Left ventricle myocardium inferior (tissue), 1 donor: ENCODE measurements at regions not wholly inside any gene's neighbourhood (a gene's known extent, or its start where the extent isn't known, plus 50 kb on each side); places are given as distances from the start of the nearest gene placed in this dataset.
A peak's percentile ranks its signal among the peaks of the same experiment; 100 is the strongest.
"Not testable (repeated sequence)": the region's sequence is repeated elsewhere in the genome, so short reads cannot be mapped to it uniquely, and the experiment has no call there.

Experiments used
- DNase-seq: peaks from one replicate; pipeline ENCODE4 v3.0.0-alpha.2; 2020
- H3K27ac ChIP-seq: fragments of 200-600 bp; replicated peaks from 2 replicates; pipeline ENCODE4 v1.8.0; 2021
- H3K27me3 ChIP-seq: fragments of 200-600 bp; 2 replicates; pipeline ENCODE4 v1.8.0; 2021; ENCODE audit warnings: low read depth
- H3K36me3 ChIP-seq: fragments of 200-600 bp; 2 replicates; pipeline ENCODE4 v1.8.0; 2021
- H3K4me1 ChIP-seq: fragments of 200-600 bp; 2 replicates; pipeline ENCODE4 v1.8.0; 2021
- H3K4me3 ChIP-seq: fragments of 200-600 bp; 2 replicates; pipeline ENCODE4 v1.8.0; 2021; ENCODE audit warnings: mild to moderate bottlenecking, moderate library complexity
- H3K9me3 ChIP-seq: fragments of 200-600 bp; replicated peaks from 2 replicates; pipeline ENCODE4 v1.8.0; 2021
- CTCF ChIP-seq: fragments of 200-600 bp; IDR thresholded peaks from 2 replicates; pipeline ENCODE4 v1.8.0; 2021; ENCODE audit warnings: antibody characterized with exemption, mild to moderate bottlenecking, borderline replicate concordance
- intact Hi-C: fragments of 100-400 bp; cut with micrococcal nuclease; formaldehyde crosslinking; loops from one replicate; pipeline ENCODE4 v1.11.0; 2022
- donor health status: DM: no; HTN: yes; CAD: no; lungs with severe emphysema.

- TF ChIP-seq CTCF: no peak
- H3K27ac ChIP-seq: no peak overlapping the region
- no peaks in the 10 kb centered on the region for H3K4me1 ChIP-seq
- H3K36me3 ChIP-seq: no peaks in the 10 kb centered on the region
- H3K27me3 ChIP-seq: no peaks in the 10 kb centered on the region
- peaks cover 8% of the 10 kb centered on the region for H3K9me3 ChIP-seq
- H3K4me3 ChIP-seq: no peak overlapping the region
- intact Hi-C loops: no loop called here
- DNase-seq: no peak
Measured at GRCh38 chr5:82544004-82544403, 265.9 kb upstream of the RPS23 start.

GRCh38 chr5:82540301-82540700 is 262.1 kb upstream of the RPS23 start:
- no peaks in the 10 kb centered on the region for H3K27me3 ChIP-seq
- TF ChIP-seq CTCF: no peak
- no peaks in the 10 kb centered on the region for H3K36me3 ChIP-seq
- no peak overlapping the region for H3K27ac ChIP-seq
- no peak for DNase-seq
- intact Hi-C loops: no loop called here
- H3K4me1 ChIP-seq: no peaks in the 10 kb centered on the region
- no peak overlapping the region for H3K4me3 ChIP-seq
- H3K9me3 ChIP-seq: peaks cover 8% of the 10 kb centered on the region

- H3K36me3 ChIP-seq: no peaks in the 10 kb centered on the region
- no peaks in the 10 kb centered on the region for H3K27me3 ChIP-seq
- peak overlapping the region; percentile 43 for H3K27ac ChIP-seq
- H3K4me1 ChIP-seq: no peaks in the 10 kb centered on the region
- no peak for DNase-seq
- peaks cover 7% of the 10 kb centered on the region for H3K9me3 ChIP-seq
- intact Hi-C loops: no loop called here
- no peak overlapping the region for H3K4me3 ChIP-seq
- TF ChIP-seq CTCF: no peak
Measured at GRCh38 chr5:82538339-82539034, 260.3 kb upstream of the RPS23 start.

- intact Hi-C loops: no loop called here
Measured at GRCh38 chr5:82537687-82538306, 259.6 kb upstream of the RPS23 start.

GRCh38 chr5:82534986-82535385 is 256.8 kb upstream of the RPS23 start:
- Histone ChIP-seq H3K4me1 (no peaks in the 10 kb centered on the region), H3K4me3 (no peak overlapping the region), H3K9me3 (peaks cover 17% of the 10 kb centered on the region), H3K27me3 (no peaks in the 10 kb centered on the region), H3K27ac (no peak overlapping the region), H3K36me3 (no peaks in the 10 kb centered on the region)
- intact Hi-C loops: no loop called here
- DNase-seq: no peak
- no peak for TF ChIP-seq CTCF

More at GRCh38 chr5:82537687-82538306, 259.6 kb upstream of the RPS23 start:
- Histone ChIP-seq H3K4me3 (no peak overlapping the region), H3K9me3 (peaks cover 13% of the 10 kb centered on the region), H3K27me3 (no peaks in the 10 kb centered on the region), H3K36me3 (no peaks in the 10 kb centered on the region), H3K27ac (peak overlapping the region; percentile 43), H3K4me1 (no peaks in the 10 kb centered on the region)
- DNase-seq: no peak
- no peak for TF ChIP-seq CTCF

GRCh38 chr5:82532075-82532474 is 253.9 kb upstream of the RPS23 start:
- H3K27me3 ChIP-seq, H3K4me1 ChIP-seq, DNase-seq, H3K27ac ChIP-seq, H3K36me3 ChIP-seq, H3K4me3 ChIP-seq, intact Hi-C loops: not testable (repeated sequence)
- H3K9me3 ChIP-seq: peaks cover 17% of the 10 kb centered on the region
